ENCODE measurements at regions not wholly inside any gene's neighbourhood (a gene's known extent, or its start where the extent isn't known, plus 50 kb on each side); places are given as distances from the start of the nearest gene placed in this dataset.

DNA sequence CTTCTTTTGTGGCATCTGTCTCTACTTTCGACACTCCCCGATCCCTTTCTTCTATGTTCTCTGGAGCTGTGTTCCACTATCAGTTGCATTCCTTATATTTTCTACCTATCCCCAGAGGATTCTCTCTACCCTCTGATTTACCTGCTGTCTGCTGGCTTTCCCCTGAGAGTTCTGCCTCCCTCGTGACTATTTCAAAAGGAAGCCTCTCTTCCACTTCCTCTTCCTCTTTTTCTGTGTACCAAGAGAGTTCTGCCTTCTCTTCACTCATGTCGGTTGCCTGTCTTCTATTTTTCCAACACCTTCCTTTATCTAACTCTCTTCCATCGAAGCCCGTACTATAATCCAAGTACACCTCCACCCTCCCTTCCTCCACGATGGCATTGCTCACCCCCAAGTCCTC lies 631.7 kb downstream of the SMARCA1 start:
- no peak for TF ChIP-seq EZH2 (IDR thresholded peaks at IDR 0.05; ENCODE audit: borderline replicate concordance, insufficient read depth, low read depth, low read length, poor library complexity, severe bottlenecking)
- TF ChIP-seq, protein P1, sequence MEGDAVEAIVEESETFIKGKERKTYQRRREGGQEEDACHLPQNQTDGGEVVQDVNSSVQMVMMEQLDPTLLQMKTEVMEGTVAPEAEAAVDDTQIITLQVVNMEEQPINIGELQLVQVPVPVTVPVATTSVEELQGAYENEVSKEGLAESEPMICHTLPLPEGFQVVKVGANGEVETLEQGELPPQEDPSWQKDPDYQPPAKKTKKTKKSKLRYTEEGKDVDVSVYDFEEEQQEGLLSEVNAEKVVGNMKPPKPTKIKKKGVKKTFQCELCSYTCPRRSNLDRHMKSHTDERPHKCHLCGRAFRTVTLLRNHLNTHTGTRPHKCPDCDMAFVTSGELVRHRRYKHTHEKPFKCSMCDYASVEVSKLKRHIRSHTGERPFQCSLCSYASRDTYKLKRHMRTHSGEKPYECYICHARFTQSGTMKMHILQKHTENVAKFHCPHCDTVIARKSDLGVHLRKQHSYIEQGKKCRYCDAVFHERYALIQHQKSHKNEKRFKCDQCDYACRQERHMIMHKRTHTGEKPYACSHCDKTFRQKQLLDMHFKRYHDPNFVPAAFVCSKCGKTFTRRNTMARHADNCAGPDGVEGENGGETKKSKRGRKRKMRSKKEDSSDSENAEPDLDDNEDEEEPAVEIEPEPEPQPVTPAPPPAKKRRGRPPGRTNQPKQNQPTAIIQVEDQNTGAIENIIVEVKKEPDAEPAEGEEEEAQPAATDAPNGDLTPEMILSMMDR (IDR thresholded peaks at IDR 0.05): no peak
